ENCODE measurements at regions not wholly inside any gene's neighbourhood (a gene's known extent, or its start where the extent isn't known, plus 50 kb on each side); places are given as distances from the start of the nearest gene placed in this dataset.

DNA sequence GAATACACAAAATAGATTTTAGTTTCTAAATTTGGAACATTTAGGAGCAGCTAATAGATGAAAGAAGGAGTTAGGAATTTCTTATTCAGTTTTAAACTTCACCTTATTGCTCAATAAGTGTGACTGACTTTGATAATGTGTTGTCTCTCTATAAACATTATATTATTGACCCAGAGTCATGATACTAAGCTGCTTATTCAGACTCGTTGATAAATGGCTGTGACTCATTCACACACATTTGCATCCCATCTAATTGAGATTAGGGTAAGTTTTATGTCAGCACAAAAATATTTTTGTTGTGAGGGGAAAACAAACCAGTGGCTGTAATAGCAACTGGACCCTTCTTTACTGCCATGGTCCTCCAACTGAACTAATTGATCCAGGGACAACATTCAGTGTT lies 137.6 kb downstream of the GOLIM4 start:
- no peak for DNase-seq (ENCODE audit: extremely low spot score)
- CTCF ChIA-PET: no interaction called here
- POLR2A ChIA-PET: no interaction called here
- TF ChIP-seq, protein P1, sequence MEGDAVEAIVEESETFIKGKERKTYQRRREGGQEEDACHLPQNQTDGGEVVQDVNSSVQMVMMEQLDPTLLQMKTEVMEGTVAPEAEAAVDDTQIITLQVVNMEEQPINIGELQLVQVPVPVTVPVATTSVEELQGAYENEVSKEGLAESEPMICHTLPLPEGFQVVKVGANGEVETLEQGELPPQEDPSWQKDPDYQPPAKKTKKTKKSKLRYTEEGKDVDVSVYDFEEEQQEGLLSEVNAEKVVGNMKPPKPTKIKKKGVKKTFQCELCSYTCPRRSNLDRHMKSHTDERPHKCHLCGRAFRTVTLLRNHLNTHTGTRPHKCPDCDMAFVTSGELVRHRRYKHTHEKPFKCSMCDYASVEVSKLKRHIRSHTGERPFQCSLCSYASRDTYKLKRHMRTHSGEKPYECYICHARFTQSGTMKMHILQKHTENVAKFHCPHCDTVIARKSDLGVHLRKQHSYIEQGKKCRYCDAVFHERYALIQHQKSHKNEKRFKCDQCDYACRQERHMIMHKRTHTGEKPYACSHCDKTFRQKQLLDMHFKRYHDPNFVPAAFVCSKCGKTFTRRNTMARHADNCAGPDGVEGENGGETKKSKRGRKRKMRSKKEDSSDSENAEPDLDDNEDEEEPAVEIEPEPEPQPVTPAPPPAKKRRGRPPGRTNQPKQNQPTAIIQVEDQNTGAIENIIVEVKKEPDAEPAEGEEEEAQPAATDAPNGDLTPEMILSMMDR (IDR thresholded peaks at IDR 0.05; ENCODE audit: control extremely low read depth, extremely low read depth, low read depth, missing control alignments): no peak

DNA sequence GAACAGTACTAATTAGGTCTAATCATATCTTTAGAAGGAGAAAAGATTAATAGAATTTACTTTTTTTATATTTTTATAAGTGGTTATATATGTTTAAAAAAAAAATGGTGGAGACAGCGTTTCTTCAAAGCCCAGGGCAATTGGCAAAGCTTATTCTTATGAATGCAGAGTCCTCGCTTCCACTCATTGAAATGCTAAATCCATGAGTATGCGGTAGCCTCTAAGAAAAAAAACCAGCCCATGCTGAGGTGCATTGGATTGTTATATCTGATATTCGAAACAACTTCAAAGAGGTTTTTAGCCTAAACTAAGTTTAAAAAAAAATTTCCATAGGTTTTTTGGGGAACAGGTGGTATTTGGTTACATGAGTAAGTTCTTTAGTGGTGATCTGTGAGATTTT lies 142.8 kb downstream of the GOLIM4 start:
- CTCF ChIA-PET: no interaction called here
- POLR2A ChIA-PET: no interaction called here
- no peak for DNase-seq (ENCODE audit: extremely low spot score)
- TF ChIP-seq, protein P1 (IDR thresholded peaks at IDR 0.05; ENCODE audit: control extremely low read depth, extremely low read depth, low read depth, missing control alignments): no peak

DNA sequence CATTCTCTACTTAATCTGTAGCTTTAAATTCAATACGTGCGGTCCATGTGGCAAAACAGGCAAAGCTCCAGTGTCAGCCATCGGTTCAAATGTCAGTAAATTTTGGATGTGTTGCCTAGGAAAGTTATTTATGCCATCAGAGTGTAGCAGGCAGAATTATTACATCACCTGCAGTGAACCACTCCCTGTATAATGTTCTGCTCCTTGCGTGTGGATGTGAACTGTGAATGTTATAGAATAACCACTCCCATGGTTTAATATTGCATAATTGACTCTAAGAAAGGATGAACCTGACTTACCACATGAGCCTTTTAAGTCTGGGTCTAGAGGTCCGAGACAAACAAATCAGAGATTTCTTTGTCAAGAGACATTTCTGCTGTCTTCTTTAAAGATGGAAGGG lies 145.5 kb downstream of the GOLIM4 start:
- CTCF ChIA-PET: interaction anchor here (0.8 to 1.2 kb wide), 5 partner anchors 11 to 27 kb away, joined by 3 to 4 read pairs (median 3); no protein-coding TSS in a partner anchor
- no peak for DNase-seq (ENCODE audit: extremely low spot score)
- POLR2A ChIA-PET: no interaction called here
- TF ChIP-seq, protein P1 (IDR thresholded peaks at IDR 0.05; ENCODE audit: control extremely low read depth, extremely low read depth, low read depth, missing control alignments): no peak

DNA sequence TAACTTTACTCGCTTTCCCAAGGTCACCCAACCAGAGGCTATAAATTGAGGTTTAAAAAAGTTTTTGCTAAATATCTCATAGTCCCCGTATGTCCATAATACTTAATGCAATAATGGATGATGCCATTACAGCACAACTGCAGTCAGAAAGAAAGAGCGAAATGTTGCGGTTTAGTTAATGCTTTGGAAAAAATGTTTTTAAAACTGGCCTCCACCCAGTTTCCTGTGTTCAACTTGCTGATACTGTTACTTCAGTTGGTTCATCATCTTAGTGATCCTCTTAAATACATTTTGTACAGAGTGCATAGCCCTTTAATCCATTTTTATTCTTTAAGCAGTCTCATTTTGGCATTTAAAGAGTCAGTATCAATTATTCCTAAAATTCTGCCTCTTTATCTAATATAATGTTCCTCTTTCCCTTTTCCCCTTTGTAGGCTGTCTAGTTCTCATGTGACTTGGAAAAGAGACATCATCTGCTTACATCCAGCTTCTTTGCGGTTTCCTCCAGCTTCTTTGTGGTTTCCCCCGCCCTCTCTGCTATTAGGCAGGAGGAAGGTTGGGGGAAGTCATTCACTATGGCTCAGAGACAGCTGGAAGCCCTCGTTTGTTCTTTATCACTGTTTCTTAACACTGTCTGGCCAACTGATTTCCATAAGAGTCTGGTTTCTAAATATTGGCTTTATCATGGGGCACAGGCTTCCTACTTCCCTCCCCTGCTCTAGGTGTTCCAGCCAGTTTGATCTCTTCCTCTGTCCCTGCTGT lies 154.3 kb downstream of the GOLIM4 start:
- TF ChIP-seq, protein P1 (IDR thresholded peaks at IDR 0.05; ENCODE audit: control extremely low read depth, extremely low read depth, low read depth, missing control alignments): no peak
- CTCF ChIA-PET: interaction anchor here (1.1 to 1.9 kb wide), 3 partner anchors 10 to 12 kb away, joined by 3 to 6 read pairs (median 3); no protein-coding TSS in a partner anchor
- no peak for DNase-seq (ENCODE audit: extremely low spot score)
- POLR2A ChIA-PET: no interaction called here

DNA sequence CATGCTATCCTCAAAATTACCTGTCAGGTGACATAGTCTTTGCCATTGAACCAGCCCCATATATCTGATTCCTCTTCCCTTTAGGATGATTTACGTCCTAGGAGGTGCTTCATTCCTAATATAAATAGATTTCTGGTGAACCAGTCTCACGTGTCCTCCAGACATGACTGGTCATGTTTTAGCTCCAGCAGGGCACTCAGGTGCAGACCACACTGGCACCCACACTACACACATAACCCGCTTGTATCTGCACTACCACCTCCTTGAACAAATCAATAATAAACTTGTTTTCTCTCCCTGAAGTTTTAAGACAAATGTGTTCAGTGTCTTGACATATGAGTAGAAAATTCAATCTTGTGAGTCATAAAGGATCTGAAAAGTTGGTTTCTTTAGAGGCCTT lies 155.5 kb downstream of the GOLIM4 start:
- ChIA-PET POLR2A (no interaction called here), CTCF (interaction anchor here (0.8 to 1.9 kb wide), 4 partner anchors 10 to 21 kb away, joined by 3 to 6 read pairs (median 4); no protein-coding TSS in a partner anchor)
- TF ChIP-seq, protein P1 (IDR thresholded peaks at IDR 0.05; ENCODE audit: control extremely low read depth, extremely low read depth, low read depth, missing control alignments): no peak
- no peak for DNase-seq (ENCODE audit: extremely low spot score)

DNA sequence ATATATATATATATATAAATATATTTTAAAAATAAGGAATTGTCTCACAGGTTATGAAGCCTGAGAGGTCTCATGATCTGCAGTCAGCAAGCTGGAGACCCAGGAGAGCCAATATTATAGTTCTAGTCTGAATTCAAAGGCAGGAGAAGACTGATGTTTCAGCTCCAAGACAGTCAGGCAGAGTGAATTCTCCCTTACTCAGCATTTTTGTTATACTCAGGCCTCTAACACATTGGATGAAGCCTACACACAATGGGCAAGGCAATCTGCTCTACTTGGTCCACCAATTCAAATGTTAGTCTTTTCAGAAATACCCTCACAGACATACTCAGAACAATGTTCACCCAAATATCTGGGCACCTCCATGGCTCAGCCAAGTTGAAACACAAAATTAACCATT lies 157.2 kb downstream of the GOLIM4 start:
- ChIA-PET CTCF (no interaction called here), POLR2A (no interaction called here)
- TF ChIP-seq, protein P1 (IDR thresholded peaks at IDR 0.05; ENCODE audit: control extremely low read depth, extremely low read depth, low read depth, missing control alignments): no peak
- DNase-seq (ENCODE audit: extremely low spot score): no peak

Measured in GM10248 (cell line).